Myocyte (in vitro differentiated cells): ENCODE measurements at regions not wholly inside any gene's neighbourhood (a gene's known extent, or its start where the extent isn't known, plus 50 kb on each side); places are given as distances from the start of the nearest gene placed in this dataset.

ENCODE experiments used
- DNase-seq: peaks from one replicate; pipeline ENCODE4 v3.0.0-alpha.2; 2012; ENCODE audit warnings: low read depth

GRCh38 chr15:77557564-77557963, 75.1 kb downstream of the LINGO1 start:
- peak; percentile 77 for DNase-seq

GRCh38 chr15:77557144-77557543, 75.6 kb downstream of the LINGO1 start:
- peak; percentile 24 for DNase-seq

GRCh38 chr15:77556622-77557021, 76.1 kb downstream of the LINGO1 start:
- DNase-seq: no peak

- no peak for DNase-seq
Measured at GRCh38 chr15:77555232-77555631, 77.5 kb downstream of the LINGO1 start.

- DNase-seq: no peak
Measured at GRCh38 chr15:77554306-77555080, 78.2 kb downstream of the LINGO1 start.

- DNase-seq: no peak
Measured at GRCh38 chr15:77553695-77554094, 79.0 kb downstream of the LINGO1 start.

- DNase-seq: no peak
Measured at GRCh38 chr15:77553257-77553656, 79.5 kb downstream of the LINGO1 start.

GRCh38 chr15:77552066-77552465, 80.6 kb downstream of the LINGO1 start:
- no peak for DNase-seq

GRCh38 chr15:77550301-77551251, 82.1 kb downstream of the LINGO1 start:
- no peak for DNase-seq

- no peak for DNase-seq
Measured at GRCh38 chr15:77549576-77550288, 83.0 kb downstream of the LINGO1 start.

GRCh38 chr15:77548589-77549557, 83.8 kb downstream of the LINGO1 start:
- no peak for DNase-seq

- no peak for DNase-seq
Measured at GRCh38 chr15:77547801-77548588, 84.7 kb downstream of the LINGO1 start.

- DNase-seq: no peak
Measured at GRCh38 chr15:77546870-77547269, 85.8 kb downstream of the LINGO1 start.

GRCh38 chr15:77546050-77546501, 86.6 kb downstream of the LINGO1 start:
- DNase-seq: peak; percentile 84

- no peak for DNase-seq
Measured at GRCh38 chr15:77545058-77545457, 87.7 kb downstream of the LINGO1 start.

GRCh38 chr15:77544162-77544561, 88.5 kb downstream of the LINGO1 start:
- DNase-seq: no peak

- peak; percentile 87 for DNase-seq
Measured at GRCh38 chr15:77543159-77543882, 89.4 kb downstream of the LINGO1 start.

- no peak for DNase-seq
Measured at GRCh38 chr15:77542491-77543001, 90.2 kb downstream of the LINGO1 start.
